ENCODE measurements at regions not wholly inside any gene's neighbourhood (a gene's known extent, or its start where the extent isn't known, plus 50 kb on each side); places are given as distances from the start of the nearest gene placed in this dataset.
A peak's percentile ranks its signal among the peaks of the same experiment; 100 is the strongest.
"Not testable (repeated sequence)": the region's sequence is repeated elsewhere in the genome, so short reads cannot be mapped to it uniquely, and the experiment has no call there.

GRCh38 chr13:89082623-89083022 lies 1411.5 kb downstream of the SLITRK5 start:
- DNase-seq, result no peak

- DNase-seq, result not testable (repeated sequence)
Measured at GRCh38 chr13:89088107-89088506, 1416.9 kb downstream of the SLITRK5 start.

- DNase-seq, result no peak
Measured at GRCh38 chr13:89097994-89098393, 1426.8 kb downstream of the SLITRK5 start.

- DNase-seq, result no peak
Measured at GRCh38 chr13:89113744-89114143, 1442.6 kb downstream of the SLITRK5 start.

DNA sequence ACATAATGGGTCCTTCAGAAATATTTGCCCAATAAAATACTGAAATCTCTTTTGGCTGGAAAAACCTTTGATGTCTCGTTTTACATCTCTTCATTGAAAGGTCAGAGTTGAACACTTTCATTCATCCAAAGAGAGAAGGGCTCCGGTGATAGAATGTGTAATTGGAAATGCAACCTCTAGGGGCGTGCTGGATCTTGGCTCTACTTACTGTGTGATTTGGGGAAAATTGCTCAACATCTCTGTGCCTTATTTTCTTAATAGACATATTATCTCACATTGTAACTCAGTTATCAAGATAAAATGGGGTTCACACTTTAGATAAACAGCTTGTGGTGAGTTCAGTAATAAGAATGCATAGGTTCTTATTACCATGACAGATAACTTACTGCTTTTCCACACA lies 1444.1 kb downstream of the SLITRK5 start:
- no peak for DNase-seq

GRCh38 chr13:89136678-89137077 lies 1465.5 kb downstream of the SLITRK5 start:
- DNase-seq, result no peak

DNA sequence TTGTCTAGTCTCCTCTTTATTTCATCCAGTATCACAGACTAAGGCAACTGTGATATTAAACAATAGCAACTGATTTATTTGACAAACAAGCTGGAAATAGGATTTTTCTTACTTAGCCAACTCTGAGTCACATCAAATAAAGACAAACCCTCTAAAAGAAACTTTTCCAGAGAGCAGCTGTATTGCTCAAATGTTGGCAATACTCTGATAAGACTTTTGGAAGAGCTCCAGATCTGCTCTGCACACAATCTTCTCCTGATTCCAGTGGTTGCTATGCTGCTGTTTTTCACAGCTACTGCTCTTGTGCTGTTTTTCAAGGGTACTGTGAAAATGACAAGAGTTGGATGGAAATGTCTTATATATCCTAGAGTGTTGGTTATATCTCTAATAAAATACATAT lies 1479.2 kb downstream of the SLITRK5 start:
- DNase-seq, result peak; percentile 79

DNA sequence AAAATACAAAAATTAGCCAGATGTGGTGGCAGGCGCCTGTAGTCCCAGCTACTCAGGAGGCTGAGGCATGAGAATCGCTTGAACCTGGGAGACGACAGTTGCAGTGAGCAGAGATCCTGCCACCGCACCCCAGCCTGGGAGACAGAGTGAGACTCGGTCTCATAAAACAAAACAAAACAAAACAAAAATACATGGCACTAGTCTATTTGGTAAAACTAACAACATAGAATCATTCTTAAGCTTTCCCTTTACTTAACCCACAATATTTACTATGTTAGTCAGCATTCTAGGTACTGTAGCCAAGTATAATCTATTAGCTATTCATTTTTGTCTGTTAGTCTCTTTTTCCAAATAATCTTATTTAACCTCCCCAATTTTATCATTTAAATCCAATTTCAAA lies 1482.8 kb downstream of the SLITRK5 start:
- no peak for DNase-seq

DNA sequence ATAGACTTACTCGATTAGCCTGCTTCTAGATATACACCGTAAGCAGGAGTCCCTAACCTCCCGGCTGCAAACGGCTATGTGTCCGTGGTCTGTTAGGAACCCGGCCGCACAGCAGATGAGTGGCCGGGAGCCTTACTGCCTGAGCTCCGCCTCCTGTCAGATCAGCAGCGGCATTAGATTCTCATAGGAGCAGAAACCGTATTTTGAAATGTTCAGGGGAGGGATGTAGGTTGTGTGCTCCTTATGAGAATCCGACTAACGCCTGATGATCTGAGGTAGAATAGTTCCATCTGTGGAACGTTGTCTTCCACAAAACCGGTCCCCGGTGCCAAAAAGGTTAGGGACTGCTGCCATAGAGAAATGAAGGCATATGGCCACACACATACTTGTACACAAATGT lies 1491.9 kb downstream of the SLITRK5 start:
- no peak for DNase-seq

DNA sequence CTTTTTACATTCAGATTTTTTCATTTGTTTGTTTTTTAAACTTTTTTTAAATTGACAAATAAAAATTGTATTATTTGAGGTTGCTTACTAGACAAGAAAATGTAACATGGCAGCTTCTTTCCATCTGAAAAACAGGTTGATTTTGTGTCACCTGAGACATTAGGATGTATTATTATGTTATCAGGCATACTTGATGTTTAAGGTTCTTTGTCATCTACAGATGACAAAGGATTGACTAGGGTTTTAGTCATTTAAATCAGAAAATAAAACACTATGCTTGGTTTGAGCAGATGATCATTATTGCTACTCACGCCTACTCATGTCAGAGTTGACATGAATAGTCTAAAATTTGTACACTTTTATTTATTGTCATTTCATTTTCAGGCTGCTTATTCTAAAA lies 1494.5 kb downstream of the SLITRK5 start:
- no peak for DNase-seq

GRCh38 chr13:89169951-89170350 lies 1498.8 kb downstream of the SLITRK5 start:
- DNase-seq, result no peak

- no peak for DNase-seq
Measured at GRCh38 chr13:89181041-89181440, 1509.9 kb downstream of the SLITRK5 start.

DNA sequence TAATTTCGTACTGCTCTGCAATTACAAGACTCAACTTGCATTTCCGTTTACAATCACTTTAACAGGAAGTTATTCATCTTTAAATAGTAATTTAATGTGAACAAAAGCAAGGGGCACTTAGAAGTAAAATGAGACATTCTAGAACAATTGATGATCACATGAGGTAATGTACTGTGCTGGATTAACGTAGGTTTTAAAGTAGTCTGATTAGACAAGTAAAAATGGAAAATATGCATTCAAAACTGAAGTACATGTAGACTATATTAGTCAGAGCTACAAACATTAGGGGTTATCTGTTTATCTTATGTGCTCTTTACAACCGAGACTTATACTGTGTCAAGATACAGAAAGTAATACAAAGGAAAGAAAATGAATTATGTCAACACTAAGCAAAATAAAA lies 1528.0 kb downstream of the SLITRK5 start:
- DNase-seq, result no peak

- DNase-seq, result no peak
Measured at GRCh38 chr13:89204435-89204834, 1533.3 kb downstream of the SLITRK5 start.

- DNase-seq, result no peak
Measured at GRCh38 chr13:89205856-89206520, 1534.8 kb downstream of the SLITRK5 start.

- DNase-seq, result no peak
Measured at GRCh38 chr13:89212186-89212585, 1541.0 kb downstream of the SLITRK5 start.

GRCh38 chr13:89214185-89214584 lies 1543.0 kb downstream of the SLITRK5 start:
- DNase-seq, result no peak

- DNase-seq, result not testable (repeated sequence)
Measured at GRCh38 chr13:89215319-89215718, 1544.1 kb downstream of the SLITRK5 start.

DNA sequence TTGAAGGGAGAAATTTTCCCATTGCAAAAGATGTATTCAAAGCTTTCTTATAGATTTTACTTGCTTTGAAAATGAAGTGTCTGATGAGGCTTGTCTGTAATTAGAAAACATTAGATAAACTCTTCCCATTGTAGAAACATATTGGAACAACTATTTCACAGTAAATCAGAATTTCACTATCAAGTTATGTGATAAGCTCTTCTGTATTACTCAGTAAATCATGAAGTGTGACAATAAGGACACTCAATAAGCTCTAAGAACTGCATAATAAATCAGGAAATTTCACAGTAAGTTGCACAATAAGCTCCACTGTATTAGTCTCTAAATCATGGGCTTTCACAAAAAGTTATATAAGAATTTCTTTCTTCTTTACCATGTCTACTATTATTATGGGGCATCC lies 1546.6 kb downstream of the SLITRK5 start:
- DNase-seq, result no peak

- DNase-seq, result no peak
Measured at GRCh38 chr13:89221557-89222158, 1550.5 kb downstream of the SLITRK5 start.

GRCh38 chr13:89227356-89227755 lies 1556.2 kb downstream of the SLITRK5 start:
- DNase-seq, result peak; percentile 47

- DNase-seq, result no peak
Measured at GRCh38 chr13:89238496-89238895, 1567.3 kb downstream of the SLITRK5 start.

- peak; percentile 4 for DNase-seq
Measured at GRCh38 chr13:89239361-89240127, 1568.4 kb downstream of the SLITRK5 start.

GRCh38 chr13:89255844-89256406 lies 1584.8 kb downstream of the SLITRK5 start:
- DNase-seq, result no peak
